HG03095 (cell line): ENCODE measurements at regions not wholly inside any gene's neighbourhood (a gene's known extent, or its start where the extent isn't known, plus 50 kb on each side); places are given as distances from the start of the nearest gene placed in this dataset.
"Not testable (repeated sequence)": the region's sequence is repeated elsewhere in the genome, so short reads cannot be mapped to it uniquely, and the experiment has no call there.

ENCODE experiments used
- ATAC-seq: cut with Tn5 transposase; IDR thresholded peaks from one replicate; pipeline ENCODE4 v1.9.1; 2021; ENCODE audit warnings: moderate library complexity; ENCODE audit not compliant: unreplicated experiment

- ATAC-seq, result no peak
Observed at GRCh38 chrX:96502507-96502906, 182.1 kb upstream of the DIAPH2 start.

- not testable (repeated sequence) for ATAC-seq
Observed at GRCh38 chrX:96529386-96529785, 155.3 kb upstream of the DIAPH2 start.

GRCh38 chrX:96538104-96538725 lies 146.4 kb upstream of the DIAPH2 start:
- ATAC-seq, result no peak

GRCh38 chrX:96540111-96540631 lies 144.5 kb upstream of the DIAPH2 start:
- no peak for ATAC-seq

GRCh38 chrX:96546281-96546680 lies 138.4 kb upstream of the DIAPH2 start:
- ATAC-seq, result not testable (repeated sequence)

- ATAC-seq, result no peak
Observed at GRCh38 chrX:96551322-96551872, 133.2 kb upstream of the DIAPH2 start.

- ATAC-seq, result no peak
Observed at GRCh38 chrX:96556886-96557285, 127.8 kb upstream of the DIAPH2 start.

GRCh38 chrX:96561129-96561528 lies 123.5 kb upstream of the DIAPH2 start:
- ATAC-seq, result not testable (repeated sequence)

- no peak for ATAC-seq
Observed at GRCh38 chrX:96563646-96564045, 121.0 kb upstream of the DIAPH2 start.

- no peak for ATAC-seq
Observed at GRCh38 chrX:96564595-96564994, 120.0 kb upstream of the DIAPH2 start.

GRCh38 chrX:96566878-96567277 lies 117.8 kb upstream of the DIAPH2 start:
- no peak for ATAC-seq

- ATAC-seq, result no peak
Observed at GRCh38 chrX:96568071-96568470, 116.6 kb upstream of the DIAPH2 start.

- ATAC-seq, result no peak
Observed at GRCh38 chrX:96569034-96569433, 115.6 kb upstream of the DIAPH2 start.

- ATAC-seq, result no peak
Observed at GRCh38 chrX:96575011-96575410, 109.6 kb upstream of the DIAPH2 start.

- ATAC-seq, result no peak
Observed at GRCh38 chrX:96576368-96576767, 108.3 kb upstream of the DIAPH2 start.

GRCh38 chrX:96578781-96579180 lies 105.9 kb upstream of the DIAPH2 start:
- ATAC-seq, result no peak

- ATAC-seq, result no peak
Observed at GRCh38 chrX:96579252-96579651, 105.4 kb upstream of the DIAPH2 start.

GRCh38 chrX:96590403-96590802 lies 94.2 kb upstream of the DIAPH2 start:
- ATAC-seq, result no peak

- no peak for ATAC-seq
Observed at GRCh38 chrX:96591421-96591820, 93.2 kb upstream of the DIAPH2 start.

GRCh38 chrX:96597847-96598246 lies 86.8 kb upstream of the DIAPH2 start:
- ATAC-seq, result not testable (repeated sequence)

- ATAC-seq, result no peak
Observed at GRCh38 chrX:96611619-96612362, 72.9 kb upstream of the DIAPH2 start.

GRCh38 chrX:96615448-96615847 lies 69.2 kb upstream of the DIAPH2 start:
- no peak for ATAC-seq
